ENCODE measurements at regions not wholly inside any gene's neighbourhood (a gene's known extent, or its start where the extent isn't known, plus 50 kb on each side); places are given as distances from the start of the nearest gene placed in this dataset.
"Not testable (repeated sequence)": the region's sequence is repeated elsewhere in the genome, so short reads cannot be mapped to it uniquely, and the experiment has no call there.

- Mint-ChIP-seq H3K27ac (no peak overlapping the region), H3K4me3 (no peak overlapping the region), H3K4me1 (ENCODE audit: low read depth) (no peaks in the 10 kb centered on the region), H3K36me3 (ENCODE audit: low read depth) (no peaks in the 10 kb centered on the region), H3K27me3 (no peaks in the 10 kb centered on the region), H3K9me3 (peaks cover 33% of the 10 kb centered on the region)
- intact Hi-C loops (cut with micrococcal nuclease): no loop called here
Measured at GRCh38 chr6:160804639-160805038, 102.6 kb downstream of the PLG start.

- Mint-ChIP-seq H3K4me1 (ENCODE audit: low read depth) (no peaks in the 10 kb centered on the region), H3K27ac (no peak overlapping the region), H3K9me3 (peaks cover 20% of the 10 kb centered on the region), H3K36me3 (ENCODE audit: low read depth) (no peaks in the 10 kb centered on the region), H3K4me3 (no peak overlapping the region), H3K27me3 (no peaks in the 10 kb centered on the region)
- intact Hi-C loops (cut with micrococcal nuclease): no loop called here
Measured at GRCh38 chr6:160808263-160808662, 106.2 kb downstream of the PLG start.

GRCh38 chr6:160810238-160810637, 108.2 kb downstream of the PLG start:
- Mint-ChIP-seq H3K4me3 (no peak overlapping the region), H3K36me3 (ENCODE audit: low read depth) (no peaks in the 10 kb centered on the region), H3K27me3 (no peaks in the 10 kb centered on the region), H3K9me3 (peaks cover 20% of the 10 kb centered on the region), H3K4me1 (ENCODE audit: low read depth) (no peaks in the 10 kb centered on the region), H3K27ac (no peak overlapping the region)
- intact Hi-C loops (cut with micrococcal nuclease): no loop called here

- H3K4me3 Mint-ChIP-seq: no peak overlapping the region
- H3K27me3 Mint-ChIP-seq: no peaks in the 10 kb centered on the region
- no peaks in the 10 kb centered on the region for H3K36me3 Mint-ChIP-seq (ENCODE audit: low read depth)
- no peaks in the 10 kb centered on the region for H3K4me1 Mint-ChIP-seq (ENCODE audit: low read depth)
- no peak overlapping the region for H3K27ac Mint-ChIP-seq
- intact Hi-C loops (cut with micrococcal nuclease): no loop called here
- peaks cover 3% of the 10 kb centered on the region for H3K9me3 Mint-ChIP-seq
Measured at GRCh38 chr6:160812097-160812496, 110.1 kb downstream of the PLG start.

GRCh38 chr6:160818934-160819333, 116.9 kb downstream of the PLG start:
- intact Hi-C loops (cut with micrococcal nuclease): no loop called here
- H3K4me3 Mint-ChIP-seq: no peak overlapping the region
- peaks cover 21% of the 10 kb centered on the region for H3K9me3 Mint-ChIP-seq
- no peaks in the 10 kb centered on the region for H3K27me3 Mint-ChIP-seq
- no peaks in the 10 kb centered on the region for H3K4me1 Mint-ChIP-seq (ENCODE audit: low read depth)
- H3K36me3 Mint-ChIP-seq (ENCODE audit: low read depth): no peaks in the 10 kb centered on the region
- no peak overlapping the region for H3K27ac Mint-ChIP-seq

GRCh38 chr6:160820661-160821060, 118.6 kb downstream of the PLG start:
- H3K9me3 Mint-ChIP-seq: peaks cover 21% of the 10 kb centered on the region
- H3K27me3 Mint-ChIP-seq; H3K27ac Mint-ChIP-seq; H3K4me1 Mint-ChIP-seq (ENCODE audit: low read depth); H3K4me3 Mint-ChIP-seq; H3K36me3 Mint-ChIP-seq (ENCODE audit: low read depth); intact Hi-C loops (cut with micrococcal nuclease): not testable (repeated sequence)

- intact Hi-C loops (cut with micrococcal nuclease): no loop called here
- Mint-ChIP-seq H3K4me1 (ENCODE audit: low read depth) (no peaks in the 10 kb centered on the region), H3K4me3 (no peak overlapping the region)
Measured at GRCh38 chr6:160831739-160832138, 129.7 kb downstream of the PLG start.

GRCh38 chr6:160832422-160832821, 130.4 kb downstream of the PLG start:
- Mint-ChIP-seq H3K4me1 (ENCODE audit: low read depth) (no peaks in the 10 kb centered on the region), H3K36me3 (ENCODE audit: low read depth) (no peaks in the 10 kb centered on the region), H3K4me3 (no peak overlapping the region), H3K27ac (no peak overlapping the region), H3K27me3 (no peaks in the 10 kb centered on the region), H3K9me3 (peaks cover 5% of the 10 kb centered on the region)
- intact Hi-C loops (cut with micrococcal nuclease): no loop called here

More at GRCh38 chr6:160831739-160832138, 129.7 kb downstream of the PLG start:
- H3K36me3 Mint-ChIP-seq (ENCODE audit: low read depth): no peaks in the 10 kb centered on the region
- H3K27me3 Mint-ChIP-seq: no peaks in the 10 kb centered on the region
- H3K27ac Mint-ChIP-seq: no peak overlapping the region
- no peaks in the 10 kb centered on the region for H3K9me3 Mint-ChIP-seq

GRCh38 chr6:160837146-160837545, 135.1 kb downstream of the PLG start:
- H3K9me3 Mint-ChIP-seq: peaks cover 10% of the 10 kb centered on the region
- no peaks in the 10 kb centered on the region for H3K36me3 Mint-ChIP-seq (ENCODE audit: low read depth)
- no peaks in the 10 kb centered on the region for H3K27me3 Mint-ChIP-seq
- H3K4me1 Mint-ChIP-seq (ENCODE audit: low read depth): no peaks in the 10 kb centered on the region
- no peak overlapping the region for H3K4me3 Mint-ChIP-seq
- intact Hi-C loops (cut with micrococcal nuclease): no loop called here
- H3K27ac Mint-ChIP-seq: no peak overlapping the region

GRCh38 chr6:160851031-160851430, 140.5 kb upstream of the MAP3K4 start:
- Mint-ChIP-seq H3K4me3 (no peak overlapping the region), H3K4me1 (ENCODE audit: low read depth) (no peaks in the 10 kb centered on the region), H3K27me3 (no peaks in the 10 kb centered on the region), H3K9me3 (no peaks in the 10 kb centered on the region), H3K36me3 (ENCODE audit: low read depth) (no peaks in the 10 kb centered on the region), H3K27ac (no peak overlapping the region)
- intact Hi-C loops (cut with micrococcal nuclease): no loop called here

- Mint-ChIP-seq H3K9me3 (no peaks in the 10 kb centered on the region), H3K4me1 (ENCODE audit: low read depth) (no peaks in the 10 kb centered on the region), H3K27me3 (no peaks in the 10 kb centered on the region), H3K4me3 (no peak overlapping the region), H3K27ac (no peak overlapping the region), H3K36me3 (ENCODE audit: low read depth) (no peaks in the 10 kb centered on the region)
- intact Hi-C loops (cut with micrococcal nuclease): no loop called here
Measured at GRCh38 chr6:160853946-160854345, 137.6 kb upstream of the MAP3K4 start.

GRCh38 chr6:160858886-160859285, 132.7 kb upstream of the MAP3K4 start:
- H3K36me3 Mint-ChIP-seq (ENCODE audit: low read depth): no peaks in the 10 kb centered on the region
- H3K4me3 Mint-ChIP-seq: no peak overlapping the region
- H3K27me3 Mint-ChIP-seq: no peaks in the 10 kb centered on the region
- peaks cover 11% of the 10 kb centered on the region for H3K9me3 Mint-ChIP-seq
- intact Hi-C loops (cut with micrococcal nuclease): no loop called here
- H3K27ac Mint-ChIP-seq: no peak overlapping the region
- H3K4me1 Mint-ChIP-seq (ENCODE audit: low read depth): no peaks in the 10 kb centered on the region

- H3K9me3 Mint-ChIP-seq: peaks cover 21% of the 10 kb centered on the region
- intact Hi-C loops (cut with micrococcal nuclease): no loop called here
Measured at GRCh38 chr6:160859822-160860221, 131.7 kb upstream of the MAP3K4 start.

GRCh38 chr6:160861824-160862223, 129.7 kb upstream of the MAP3K4 start:
- Mint-ChIP-seq H3K9me3 (peaks cover 33% of the 10 kb centered on the region), H3K4me3 (no peak overlapping the region), H3K36me3 (ENCODE audit: low read depth) (no peaks in the 10 kb centered on the region), H3K27me3 (no peaks in the 10 kb centered on the region), H3K4me1 (ENCODE audit: low read depth) (no peaks in the 10 kb centered on the region), H3K27ac (no peak overlapping the region)
- intact Hi-C loops (cut with micrococcal nuclease): no loop called here

More at GRCh38 chr6:160859822-160860221, 131.7 kb upstream of the MAP3K4 start:
- Mint-ChIP-seq H3K27ac (no peak overlapping the region), H3K36me3 (ENCODE audit: low read depth) (no peaks in the 10 kb centered on the region), H3K4me1 (ENCODE audit: low read depth) (no peaks in the 10 kb centered on the region), H3K27me3 (no peaks in the 10 kb centered on the region), H3K4me3 (no peak overlapping the region)

GRCh38 chr6:160863782-160864181, 127.8 kb upstream of the MAP3K4 start:
- Mint-ChIP-seq H3K9me3 (peaks cover 33% of the 10 kb centered on the region), H3K4me1 (ENCODE audit: low read depth) (no peaks in the 10 kb centered on the region), H3K36me3 (ENCODE audit: low read depth) (no peaks in the 10 kb centered on the region), H3K4me3 (no peak overlapping the region), H3K27ac (no peak overlapping the region), H3K27me3 (no peaks in the 10 kb centered on the region)
- intact Hi-C loops (cut with micrococcal nuclease): no loop called here
